Fibroblast of mammary gland (primary cell): ENCODE measurements at regions not wholly inside any gene's neighbourhood (a gene's known extent, or its start where the extent isn't known, plus 50 kb on each side); places are given as distances from the start of the nearest gene placed in this dataset.

Experiments used
- DNase-seq: peaks from one replicate; pipeline ENCODE4 v3.0.0-alpha.2; 2010; ENCODE audit warnings: low read depth
- H3K4me3 ChIP-seq: 2 replicates; pipeline ENCODE4 v1.5.1; 2011; ENCODE audit warnings: low read depth, mild to moderate bottlenecking, low read length, moderate library complexity; ENCODE audit not compliant: control insufficient read depth
- CTCF ChIP-seq: conservative IDR thresholded peaks from 2 replicates; pipeline ENCODE4 v1.5.1; 2011; ENCODE audit warnings: low read depth, low read length, inconsistent platforms; ENCODE audit not compliant: control insufficient read depth, insufficient read depth

DNA sequence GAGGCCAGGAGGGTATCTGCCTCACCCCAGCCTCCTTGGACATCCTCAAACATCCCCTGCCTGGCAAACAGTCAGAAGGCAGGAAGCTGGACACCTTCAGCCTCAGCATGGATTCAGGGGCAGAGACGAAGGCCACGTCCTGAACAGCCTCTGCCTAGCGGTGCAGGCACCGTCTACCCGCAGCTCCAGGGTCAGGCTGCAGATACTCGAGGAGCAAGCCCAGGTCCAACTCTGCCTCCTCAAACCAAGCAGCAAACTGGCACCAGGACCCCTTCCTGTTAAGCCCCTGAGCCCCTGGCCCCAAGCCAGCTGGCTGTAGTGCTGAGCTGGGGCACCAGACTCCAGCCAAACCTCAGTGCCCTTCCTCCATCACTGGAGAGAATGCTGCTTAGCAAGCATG lies 494.7 kb downstream of the NPHP4 start:
- no peak for DNase-seq
- H3K4me3 ChIP-seq = no peak overlapping the region
- TF ChIP-seq CTCF = no peak

DNA sequence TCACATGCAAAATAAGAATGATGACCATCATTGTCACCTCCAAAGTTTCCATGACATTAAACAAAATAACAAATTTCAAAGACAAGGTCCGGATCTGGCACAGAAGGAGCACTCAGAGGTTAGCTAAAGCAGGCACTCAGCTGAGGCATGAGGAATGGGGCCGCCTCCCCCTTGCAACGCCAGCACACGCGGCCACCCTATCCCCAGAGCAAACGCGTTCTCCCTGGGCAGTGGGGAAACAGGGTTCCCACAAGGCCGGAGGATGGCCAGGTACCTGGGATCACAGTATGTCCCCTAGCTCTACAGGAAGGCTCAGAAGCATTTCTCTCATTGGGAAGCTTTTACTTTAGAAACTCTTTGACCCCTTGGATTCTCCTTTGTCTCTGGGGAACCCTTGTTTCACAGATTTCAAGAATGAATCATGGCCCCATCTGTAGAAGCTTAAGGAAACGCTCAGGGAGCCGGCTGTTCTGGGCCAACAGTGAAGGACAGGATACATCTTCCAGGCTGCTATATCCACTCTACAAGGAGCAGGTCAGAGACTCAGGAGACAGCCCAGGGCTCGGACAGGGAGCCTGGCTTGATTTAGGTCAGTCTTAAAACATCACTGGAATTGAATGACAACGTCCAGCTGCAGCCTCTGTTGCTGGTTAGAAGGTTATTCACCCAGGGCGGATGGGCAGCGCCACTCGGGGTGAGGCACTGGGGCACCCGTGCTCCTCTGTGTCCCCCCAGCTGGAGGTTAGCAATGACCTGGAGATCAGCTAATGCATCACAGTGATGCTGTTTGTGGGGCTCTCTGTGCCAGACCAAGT lies 496.4 kb downstream of the NPHP4 start:
- DNase-seq = no peak
- no peak overlapping the region for H3K4me3 ChIP-seq
- TF ChIP-seq CTCF = no peak

- no peak for TF ChIP-seq CTCF
- H3K4me3 ChIP-seq = no peak overlapping the region
- no peak for DNase-seq
Measured at GRCh38 chr1:5494518-5494917, 497.7 kb downstream of the NPHP4 start.

- no peak for DNase-seq
- TF ChIP-seq CTCF = no peak
- no peak overlapping the region for H3K4me3 ChIP-seq
Measured at GRCh38 chr1:5493851-5494311, 498.3 kb downstream of the NPHP4 start.

DNA sequence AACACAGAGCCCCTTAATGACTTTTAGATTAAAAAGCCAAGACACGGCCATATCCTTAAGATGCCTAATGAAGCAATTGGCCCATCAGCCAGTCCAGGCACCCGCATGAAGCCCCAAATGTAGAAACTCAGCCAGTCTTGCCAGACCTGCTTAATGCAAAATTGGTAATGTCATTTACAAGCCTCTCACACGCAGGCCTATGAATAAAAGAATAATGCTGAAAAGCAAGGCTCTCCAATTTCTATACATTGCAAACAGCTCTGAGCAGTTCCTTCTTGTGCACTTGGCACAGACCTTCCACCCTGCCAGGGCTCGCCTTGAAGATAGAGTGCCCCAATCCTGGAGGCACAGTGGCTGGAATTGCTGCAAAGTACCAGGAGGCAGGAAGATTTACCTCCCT lies 498.9 kb downstream of the NPHP4 start:
- no peak for DNase-seq
- TF ChIP-seq CTCF = no peak
- no peak overlapping the region for H3K4me3 ChIP-seq

GRCh38 chr1:5492846-5493245 lies 499.4 kb downstream of the NPHP4 start:
- no peak for TF ChIP-seq CTCF
- no peak overlapping the region for H3K4me3 ChIP-seq
- no peak for DNase-seq

DNA sequence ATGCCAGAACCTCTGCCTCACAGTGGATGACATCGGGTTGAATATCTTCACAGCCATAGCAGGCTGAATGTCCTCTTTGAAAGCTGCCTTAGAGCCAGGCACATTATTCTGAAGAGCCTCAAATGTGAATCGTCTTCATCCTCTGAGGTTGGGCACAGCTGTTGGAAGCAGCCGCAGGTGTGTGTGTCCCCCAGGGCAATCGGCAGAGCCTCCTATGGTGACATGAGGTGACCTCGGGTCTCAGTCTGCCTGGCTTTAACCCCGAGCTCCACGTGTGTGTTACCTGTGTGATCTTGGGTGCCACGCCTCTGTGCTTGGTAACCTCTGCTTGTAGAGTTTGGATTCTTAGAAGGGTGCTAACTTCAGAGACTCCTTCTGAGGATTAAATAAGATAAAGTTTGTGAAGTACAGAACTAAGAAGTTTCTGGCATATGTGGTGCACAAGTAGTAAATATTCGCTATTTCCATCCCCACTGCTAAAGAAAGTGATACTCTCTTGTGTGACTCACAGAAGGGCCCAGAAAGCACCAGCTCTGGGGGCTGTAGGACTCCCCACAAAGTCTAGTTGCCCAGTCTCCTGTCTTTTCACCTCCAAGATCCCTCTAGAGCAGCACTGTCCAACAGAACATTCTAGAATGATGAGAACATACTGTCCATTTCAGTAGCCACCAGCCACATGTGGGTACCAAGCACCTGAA lies 500.9 kb downstream of the NPHP4 start:
- DNase-seq = no peak
- no peak for TF ChIP-seq CTCF
- no peak overlapping the region for H3K4me3 ChIP-seq
